ENCODE measurements at regions not wholly inside any gene's neighbourhood (a gene's known extent, or its start where the extent isn't known, plus 50 kb on each side); places are given as distances from the start of the nearest gene placed in this dataset.

- Histone ChIP-seq H4K20me1 (replicated peaks; ENCODE audit: insufficient read depth) (no peaks in the 10 kb centered on the region), H3K27me3 (ENCODE audit: insufficient read depth) (no peaks in the 10 kb centered on the region), H3K4me3 (no peak overlapping the region), H3K79me2 (replicated peaks; ENCODE audit: insufficient read depth) (no peaks in the 10 kb centered on the region), H3K27ac (ENCODE audit: low read depth) (no peak overlapping the region), H3F3A (replicated peaks; ENCODE audit: low read depth) (no peaks in the 10 kb centered on the region), H3K4me1 (ENCODE audit: insufficient read depth) (no peaks in the 10 kb centered on the region), H3K4me2 (no peak overlapping the region), H3K9me2 (ENCODE audit: insufficient read depth) (peaks cover 3% of the 10 kb centered on the region; the same call in 1 of the 2 replicates), H2AFZ (no peak overlapping the region), H3K36me3 (ENCODE audit: insufficient read depth) (no peaks in the 10 kb centered on the region)
- Mint-ChIP-seq H3K27ac (no peak overlapping the region), H3K36me3 (ENCODE audit: low read depth) (no peaks in the 10 kb centered on the region), H3K27me3 (ENCODE audit: insufficient read depth, low read depth, poor library complexity) (peaks cover 5% of the 10 kb centered on the region), H3K9me3 (no peaks in the 10 kb centered on the region), H3K4me1 (peaks cover 4% of the 10 kb centered on the region; the same call in 2 of the 3 replicates), H3K4me3 (no peak overlapping the region)
- no peak for DNase-seq (ENCODE audit: low spot score)
- no peak for ATAC-seq
- no peak for TF ChIP-seq POLR2AphosphoS5 (IDR thresholded peaks at IDR 0.05; ENCODE audit: low read depth)
- no peak for TF ChIP-seq JUNB (IDR thresholded peaks at IDR 0.05; ENCODE audit: unreplicated experiment)
- no peak for TF ChIP-seq ETS1 (IDR thresholded peaks at IDR 0.05)
Measured at GRCh38 chr1:170305777-170306512, 160.2 kb downstream of the NTMT2 start.

GRCh38 chr1:170306513-170306910, 160.8 kb downstream of the NTMT2 start:
- H3F3A ChIP-seq (replicated peaks; ENCODE audit: low read depth) = no peaks in the 10 kb centered on the region
- Mint-ChIP-seq H3K27ac (no peak overlapping the region), H3K36me3 (ENCODE audit: low read depth) (no peaks in the 10 kb centered on the region), H3K27me3 (ENCODE audit: insufficient read depth, low read depth, poor library complexity) (peaks cover 5% of the 10 kb centered on the region), H3K4me3 (no peak overlapping the region), H3K9me3 (no peaks in the 10 kb centered on the region), H3K4me1 (peaks cover 2% of the 10 kb centered on the region; the same call in 2 of the 3 replicates)
- DNase-seq (ENCODE audit: low spot score) = no peak
- H3K4me2 ChIP-seq = no peak overlapping the region
- ATAC-seq = no peak
- H3K36me3 ChIP-seq (ENCODE audit: insufficient read depth) = no peaks in the 10 kb centered on the region
- no peaks in the 10 kb centered on the region for H3K4me1 ChIP-seq (ENCODE audit: insufficient read depth)
- no peak overlapping the region for H3K4me3 ChIP-seq
- H4K20me1 ChIP-seq (replicated peaks; ENCODE audit: insufficient read depth) = no peaks in the 10 kb centered on the region
- no peak overlapping the region for H3K27ac ChIP-seq (ENCODE audit: low read depth)
- peaks cover 3% of the 10 kb centered on the region; the same call in 1 of the 2 replicates for H3K9me2 ChIP-seq (ENCODE audit: insufficient read depth)
- no peaks in the 10 kb centered on the region for H3K79me2 ChIP-seq (replicated peaks; ENCODE audit: insufficient read depth)
- H2AFZ ChIP-seq = no peak overlapping the region
- H3K27me3 ChIP-seq (ENCODE audit: insufficient read depth) = no peaks in the 10 kb centered on the region
- no peak for TF ChIP-seq EZH2 (IDR thresholded peaks at IDR 0.05; ENCODE audit: low read depth, unreplicated experiment)
- TF ChIP-seq ZNF331 (CRISPR knock-in tag; IDR thresholded peaks at IDR 0.05; ENCODE audit: low read depth) = no peak
- TF ChIP-seq ETS1 (IDR thresholded peaks at IDR 0.05) = no peak
- TF ChIP-seq NANOG (IDR thresholded peaks at IDR 0.05; ENCODE audit: borderline replicate concordance) = no peak
- no peak for TF ChIP-seq ZNF114 (CRISPR knock-in tag; IDR thresholded peaks at IDR 0.05)
- TF ChIP-seq REST (IDR thresholded peaks at IDR 0.05; ENCODE audit: unreplicated experiment) = no peak
- no peak for TF ChIP-seq POLR2AphosphoS5 (IDR thresholded peaks at IDR 0.05; ENCODE audit: low read depth)
- no peak for TF ChIP-seq EZH2phosphoT487 (IDR thresholded peaks at IDR 0.05; ENCODE audit: unreplicated experiment)
